HCT116 (cell line): ENCODE measurements at regions not wholly inside any gene's neighbourhood (a gene's known extent, or its start where the extent isn't known, plus 50 kb on each side); places are given as distances from the start of the nearest gene placed in this dataset.

Experiments
- ATAC-seq: fragments of 200-7000 bp; cut with Tn5 transposase; 2 replicates; pipeline ENCODE4 v1.9.1; 2020; ENCODE audit warnings: mild to moderate bottlenecking, moderate library complexity
- BruUV-seq: library from RNA; stranded (reverse); fragments of 400-500 nt; replicated peaks from 2 replicates; lab custom pipeline; 2021; lab: Mats Ljungman, UMichigan
- CTCF ChIA-PET: fragments of 300-600 bp; sonication (Branson Sonifier 250); formaldehyde crosslinking; loops from one replicate; lab custom pipeline; 2021; ENCODE audit warnings: antibody characterized with exemption; lab: Charles Lee
- POLR2A ChIA-PET: fragments of 300-600, 350-600 bp; sonication (Branson Sonifier 250); formaldehyde crosslinking; loops from one replicate; lab custom pipeline; 2021; ENCODE audit warnings: antibody characterized with exemption; lab: Charles Lee
- RAD21 ChIA-PET, 2 experiments: fragments of 300-600 bp; sonication (Branson Sonifier 250); formaldehyde crosslinking; loops; one replicate each; lab custom pipeline; 2023; ENCODE audit warnings: low total read pairs in 2 of 2; ENCODE audit not compliant: uncharacterized antibody in 2 of 2, unreplicated experiment in 2 of 2, low non-redundant PET in 1 of 2; lab: Charles Lee
- DNase-seq: peaks from one replicate; pipeline ENCODE4 v3.0.0-alpha.2; 2010; ENCODE audit warnings: low read depth, low spot score
- H2AFZ ChIP-seq: fragments of 200-600 bp; shearing (Covaris generic), sonication (generic); 2 replicates; pipeline ENCODE4 v1.6.1; 2017; ENCODE audit warnings: low read depth, mixed run types, mixed read lengths, antibody characterized with exemption, low read length; ENCODE audit not compliant: poor library complexity, severe bottlenecking
- H3K27ac ChIP-seq: 2 replicates; pipeline ENCODE4 v1.5.1; 2012; ENCODE audit warnings: low read depth, low read length
- H3K27me3 ChIP-seq: fragments of 200-600 bp; sonication (generic); 2 replicates; pipeline ENCODE4 v1.6.1; 2016; ENCODE audit warnings: mixed run types, low read length, mixed read lengths; ENCODE audit not compliant: insufficient read depth
- H3K36me3 ChIP-seq, 2 experiments: fragments of 200-500 bp in 1 of 2; fragments of 200-600 bp in 1 of 2; sonication (Bioruptor generic) in 1 of 2; sonication (generic) in 1 of 2; 2 replicates each; pipeline versions ENCODE4 v1.5.1 to v1.6.1; 2014 to 2016; ENCODE audit warnings: low read length in 2 of 2, inconsistent platforms in 1 of 2, mixed read lengths in 1 of 2, mixed run types in 1 of 2; ENCODE audit not compliant: insufficient read depth in 2 of 2, control insufficient read depth in 1 of 2
- H3K4me1 ChIP-seq, 2 experiments: fragments of 200-600 bp in 1 of 2; sonication (generic) in 1 of 2; 2 replicates each; pipeline versions ENCODE4 v1.5.1 to v1.6.1; 2012 to 2017; ENCODE audit warnings: low read length in 2 of 2, inconsistent platforms in 1 of 2, mild to moderate bottlenecking in 1 of 2, mixed read lengths in 1 of 2, mixed run types in 1 of 2, moderate library complexity in 1 of 2; ENCODE audit not compliant: insufficient read depth in 2 of 2, control insufficient read depth in 1 of 2
- H3K4me2 ChIP-seq: fragments of 200-600 bp; sonication (generic); 2 replicates; pipeline ENCODE4 v1.6.1; 2017; ENCODE audit warnings: mixed run types, low read length, mixed read lengths
- H3K4me3 ChIP-seq, 2 experiments: fragments of 200-600 bp in 1 of 2; sonication (generic) in 1 of 2; replicated peaks in 1 of 2; 2 replicates each; pipeline ENCODE4 v1.5.1; 2011 to 2016; ENCODE audit warnings: low read length in 2 of 2, control low read depth in 1 of 2, low read depth in 1 of 2, mild to moderate bottlenecking in 1 of 2, mixed read lengths in 1 of 2, mixed run types in 1 of 2
- H3K79me2 ChIP-seq: fragments of 200-600 bp; sonication (generic); 2 replicates; pipeline ENCODE4 v1.6.1; 2017; ENCODE audit warnings: mild to moderate bottlenecking, mixed run types, low read length, moderate library complexity, mixed read lengths; ENCODE audit not compliant: insufficient read depth
- H3K9ac ChIP-seq: fragments of 200-600 bp; sonication (generic); 2 replicates; pipeline ENCODE4 v1.6.1; 2016; ENCODE audit warnings: low read length, mixed read lengths
- H3K9me2 ChIP-seq: fragments of 200-600 bp; sonication (generic), shearing (Covaris generic); 2 replicates; pipeline ENCODE4 v1.6.1; 2017; ENCODE audit warnings: mixed run types, mild to moderate bottlenecking, moderate library complexity; ENCODE audit not compliant: insufficient read depth
- H3K9me3 ChIP-seq, 2 experiments: fragments of 200-500 bp in 1 of 2; fragments of 200-600 bp in 1 of 2; sonication (Bioruptor generic) in 1 of 2; sonication (generic) in 1 of 2; 2 replicates each; pipeline ENCODE4 v1.6.1; 2014 to 2017; ENCODE audit warnings: low read length in 2 of 2, mixed read lengths in 2 of 2, inconsistent platforms in 1 of 2, low read depth in 1 of 2, mild to moderate bottlenecking in 1 of 2, mixed run types in 1 of 2, moderate library complexity in 1 of 2; ENCODE audit not compliant: control insufficient read depth in 1 of 2, insufficient read depth in 1 of 2
- H4K20me1 ChIP-seq: fragments of 200-600 bp; sonication (generic), shearing (Covaris generic); 2 replicates; pipeline ENCODE4 v1.6.1; 2017; ENCODE audit warnings: mixed run types, mild to moderate bottlenecking, moderate library complexity; ENCODE audit not compliant: insufficient read depth
- ATF3 ChIP-seq: IDR thresholded peaks from 2 replicates; pipeline ENCODE4 v1.6.1; 2012
- CBX3 ChIP-seq: IDR thresholded peaks from 2 replicates; pipeline ENCODE4 v1.6.1; 2012; ENCODE audit warnings: low read depth
- CEBPB ChIP-seq: IDR thresholded peaks from 2 replicates; pipeline ENCODE4 v1.6.1; 2012; ENCODE audit warnings: low read depth
- EZH2 ChIP-seq: fragments of 200-600 bp; sonication (generic); IDR thresholded peaks from 2 replicates; pipeline ENCODE4 v1.6.1; 2017; ENCODE audit warnings: antibody characterized with exemption, mixed run types
- FOSL1 ChIP-seq: IDR thresholded peaks from 2 replicates; pipeline ENCODE4 v1.6.1; 2012; ENCODE audit warnings: low read depth
- POLR2A ChIP-seq: IDR thresholded peaks from 2 replicates; pipeline ENCODE4 v1.7.0; 2011; ENCODE audit warnings: borderline replicate concordance; ENCODE audit not compliant: insufficient read depth, insufficient read length; ENCODE audit errors: extremely low read depth
- REST ChIP-seq: IDR thresholded peaks from 2 replicates; pipeline ENCODE4 v1.6.1; 2012; ENCODE audit warnings: low read depth
- SP1 ChIP-seq: IDR thresholded peaks from 2 replicates; pipeline ENCODE4 v1.6.1; 2012; ENCODE audit warnings: low read depth
- SRF ChIP-seq: IDR thresholded peaks from 2 replicates; pipeline ENCODE4 v1.6.1; 2012; ENCODE audit warnings: low read depth
- TCF7L2 ChIP-seq: IDR thresholded peaks from 2 replicates; pipeline ENCODE4 v1.7.0; 2011; ENCODE audit warnings: borderline replicate concordance, inconsistent platforms; ENCODE audit not compliant: insufficient read depth, insufficient read length; ENCODE audit errors: extremely low read depth
- ZNF274 ChIP-seq: fragments of 200-500 bp; sonication (Bioruptor generic); IDR thresholded peaks from 2 replicates; pipeline ENCODE4 v1.6.1; 2014; ENCODE audit warnings: mild to moderate bottlenecking, low read depth, low read length, inconsistent platforms
- intact Hi-C: fragments of 100-400 bp; cut with micrococcal nuclease; formaldehyde crosslinking; loops from 2 replicates; pipeline ENCODE4 v1.10.0; 2022

- H3K9me3 ChIP-seq = no peaks in the 10 kb centered on the region
- no peaks in the 10 kb centered on the region for H3K9me2 ChIP-seq
- H3K4me3 ChIP-seq = no peak overlapping the region
- no peak overlapping the region for H3K9ac ChIP-seq
- H3K36me3 ChIP-seq = no peaks in the 10 kb centered on the region
- ChIA-PET RAD21 (interaction anchor here in 1 of 2 experiments (0.6 kb wide), 1 partner anchor 142 kb away, joined by 10 read pairs; no protein-coding TSS in a partner anchor), POLR2A (no interaction called here), CTCF (interaction anchor here (0.7 to 4.0 kb wide), 2 partner anchors 133 to 547 kb away, joined by 5 to 53 read pairs; no protein-coding TSS in a partner anchor)
- ATAC-seq (no peak), DNase-seq (no peak)
- intact Hi-C loops = loop anchor here (5.0 to 10.0 kb wide), 2 partner anchors 223 to 951 kb away; no protein-coding TSS in a partner anchor
- no peak overlapping the region for H3K27ac ChIP-seq
- no peaks in the 10 kb centered on the region for H3K4me1 ChIP-seq
- H3K27me3 ChIP-seq = no peaks in the 10 kb centered on the region
- no TSS peak for BruUV-seq
- no peak for TF ChIP-seq SRF
- no peak for TF ChIP-seq TCF7L2
- no peak for TF ChIP-seq EZH2
- no peak for TF ChIP-seq REST
- no peak for TF ChIP-seq ATF3
- TF ChIP-seq SP1 = no peak
- TF ChIP-seq FOSL1 = no peak
- TF ChIP-seq ZNF274 = no peak
- no peak for TF ChIP-seq POLR2A
- no peak for TF ChIP-seq CBX3
- no peak for TF ChIP-seq CEBPB
- H2AFZ ChIP-seq = no peak overlapping the region
- no peaks in the 10 kb centered on the region for H3K79me2 ChIP-seq
- no peak overlapping the region for H3K4me2 ChIP-seq
- no peaks in the 10 kb centered on the region for H4K20me1 ChIP-seq
Measured at GRCh38 chr6:132964101-132964867, 149.9 kb downstream of the RPS12 start.
